ENCODE measurements at regions not wholly inside any gene's neighbourhood (a gene's known extent, or its start where the extent isn't known, plus 50 kb on each side); places are given as distances from the start of the nearest gene placed in this dataset.

- no peak for TF ChIP-seq CTCF (IDR thresholded peaks at IDR 0.05)
These were observed 559.7 kb upstream of the ZEB2 start for GRCh38 chr2:145079641-145080040.

GRCh38 chr2:145078923-145079322 is 559.0 kb upstream of the ZEB2 start:
- TF ChIP-seq CTCF (IDR thresholded peaks at IDR 0.05): no peak
- H3K27ac Mint-ChIP-seq (ENCODE audit: unreplicated experiment): no peak overlapping the region
- no peaks in the 10 kb centered on the region for H3K9me3 Mint-ChIP-seq (ENCODE audit: unreplicated experiment)
- H3K4me1 Mint-ChIP-seq (ENCODE audit: unreplicated experiment): peaks cover 29% of the 10 kb centered on the region
- no peaks in the 10 kb centered on the region for H3K27me3 Mint-ChIP-seq (ENCODE audit: unreplicated experiment)
- no peak for DNase-seq (ENCODE audit: extremely low spot score, unreplicated experiment)
- peaks cover 6% of the 10 kb centered on the region for H3K36me3 Mint-ChIP-seq (ENCODE audit: unreplicated experiment)
- H3K4me3 Mint-ChIP-seq (ENCODE audit: unreplicated experiment): no peak overlapping the region

More at GRCh38 chr2:145079641-145080040, 559.7 kb upstream of the ZEB2 start:
- DNase-seq (ENCODE audit: extremely low spot score, unreplicated experiment): no peak
- no peaks in the 10 kb centered on the region for H3K27me3 Mint-ChIP-seq (ENCODE audit: unreplicated experiment)
- H3K4me1 Mint-ChIP-seq (ENCODE audit: unreplicated experiment): peaks cover 31% of the 10 kb centered on the region
- H3K27ac Mint-ChIP-seq (ENCODE audit: unreplicated experiment): no peak overlapping the region
- peaks cover 6% of the 10 kb centered on the region for H3K36me3 Mint-ChIP-seq (ENCODE audit: unreplicated experiment)
- no peak overlapping the region for H3K4me3 Mint-ChIP-seq (ENCODE audit: unreplicated experiment)
- H3K9me3 Mint-ChIP-seq (ENCODE audit: unreplicated experiment): no peaks in the 10 kb centered on the region

- peaks cover 29% of the 10 kb centered on the region for H3K4me1 Mint-ChIP-seq (ENCODE audit: unreplicated experiment)
- peaks cover 8% of the 10 kb centered on the region for H3K36me3 Mint-ChIP-seq (ENCODE audit: unreplicated experiment)
- no peak for DNase-seq (ENCODE audit: extremely low spot score, unreplicated experiment)
- no peak overlapping the region for H3K4me3 Mint-ChIP-seq (ENCODE audit: unreplicated experiment)
- no peaks in the 10 kb centered on the region for H3K9me3 Mint-ChIP-seq (ENCODE audit: unreplicated experiment)
- H3K27ac Mint-ChIP-seq (ENCODE audit: unreplicated experiment): peak overlapping the region; percentile 32
- no peak for TF ChIP-seq CTCF (IDR thresholded peaks at IDR 0.05)
- H3K27me3 Mint-ChIP-seq (ENCODE audit: unreplicated experiment): no peaks in the 10 kb centered on the region
These were observed 556.2 kb upstream of the ZEB2 start for GRCh38 chr2:145076085-145076484.

GRCh38 chr2:145075454-145076062 is 555.6 kb upstream of the ZEB2 start:
- H3K36me3 Mint-ChIP-seq (ENCODE audit: unreplicated experiment): peaks cover 8% of the 10 kb centered on the region
- H3K4me3 Mint-ChIP-seq (ENCODE audit: unreplicated experiment): no peak overlapping the region
- no peak for DNase-seq (ENCODE audit: extremely low spot score, unreplicated experiment)
- peaks cover 29% of the 10 kb centered on the region for H3K4me1 Mint-ChIP-seq (ENCODE audit: unreplicated experiment)
- H3K27ac Mint-ChIP-seq (ENCODE audit: unreplicated experiment): peak overlapping the region; percentile 32
- peaks cover 2% of the 10 kb centered on the region for H3K9me3 Mint-ChIP-seq (ENCODE audit: unreplicated experiment)
- H3K27me3 Mint-ChIP-seq (ENCODE audit: unreplicated experiment): no peaks in the 10 kb centered on the region
- TF ChIP-seq CTCF (IDR thresholded peaks at IDR 0.05): no peak

GRCh38 chr2:145070703-145071102 is 550.8 kb upstream of the ZEB2 start:
- H3K4me1 Mint-ChIP-seq (ENCODE audit: unreplicated experiment): peaks cover 26% of the 10 kb centered on the region
- H3K27me3 Mint-ChIP-seq (ENCODE audit: unreplicated experiment): no peaks in the 10 kb centered on the region
- H3K9me3 Mint-ChIP-seq (ENCODE audit: unreplicated experiment): peaks cover 17% of the 10 kb centered on the region
- no peak for DNase-seq (ENCODE audit: extremely low spot score, unreplicated experiment)
- TF ChIP-seq CTCF (IDR thresholded peaks at IDR 0.05): no peak
- H3K4me3 Mint-ChIP-seq (ENCODE audit: unreplicated experiment): no peak overlapping the region
- H3K36me3 Mint-ChIP-seq (ENCODE audit: unreplicated experiment): peaks cover 4% of the 10 kb centered on the region
- H3K27ac Mint-ChIP-seq (ENCODE audit: unreplicated experiment): no peak overlapping the region

Measured in osteocyte (in vitro differentiated cells).